ENCODE measurements at regions not wholly inside any gene's neighbourhood (a gene's known extent, or its start where the extent isn't known, plus 50 kb on each side); places are given as distances from the start of the nearest gene placed in this dataset.
"Not testable (repeated sequence)": the region's sequence is repeated elsewhere in the genome, so short reads cannot be mapped to it uniquely, and the experiment has no call there.

- H3K4me1 Mint-ChIP-seq = no peaks in the 10 kb centered on the region
- peaks cover 0 to 2% (median 2%) of the 10 kb centered on the region in 5 donors for H3K9me3 Mint-ChIP-seq
- no peak overlapping the region for H3K4me3 Mint-ChIP-seq
- no peaks in the 10 kb centered on the region for H3K4me1 ChIP-seq (ENCODE audit: insufficient read depth, low read length)
- H3K4me3 ChIP-seq (ENCODE audit: low read length) = no peak overlapping the region
- peaks cover 0 to 2% (median 0%) of the 10 kb centered on the region in 3 donors for H3K36me3 Mint-ChIP-seq
- ChIA-PET POLR2A (no interaction called here), CTCF (no interaction called here)
- peaks cover 5 to 15% of the 10 kb centered on the region in 2 donors for H3K27me3 Mint-ChIP-seq
- H3K36me3 ChIP-seq (ENCODE audit: insufficient read depth, low read length) = no peaks in the 10 kb centered on the region
- H3K27me3 ChIP-seq (ENCODE audit: insufficient read depth, low read length, poor library complexity, severe bottlenecking) = no peaks in the 10 kb centered on the region
- no peak for DNase-seq
- no peaks in the 10 kb centered on the region for H3K9me3 ChIP-seq (ENCODE audit: low read length)
- H3K27ac Mint-ChIP-seq = peak overlapping the region in 1 of 8 donors; percentile 0
- H3K27ac ChIP-seq (ENCODE audit: low read depth, low read length) = no peak overlapping the region
Measured at GRCh38 chr2:239831861-239832489, 193.2 kb downstream of the NDUFA10 start.

- H3K36me3 ChIP-seq (ENCODE audit: insufficient read depth, low read length) = no peaks in the 10 kb centered on the region
- no peaks in the 10 kb centered on the region for H3K27me3 ChIP-seq (ENCODE audit: insufficient read depth, low read length, poor library complexity, severe bottlenecking)
- no peak overlapping the region for H3K27ac Mint-ChIP-seq
- ChIA-PET CTCF (no interaction called here), POLR2A (no interaction called here)
- H3K27me3 Mint-ChIP-seq = peaks cover 5 to 15% of the 10 kb centered on the region in 2 donors
- DNase-seq = no peak
- H3K27ac ChIP-seq (ENCODE audit: low read depth, low read length) = no peak overlapping the region
- no peak overlapping the region for H3K4me3 ChIP-seq (ENCODE audit: low read length)
- H3K4me3 Mint-ChIP-seq = no peak overlapping the region
- no peaks in the 10 kb centered on the region for H3K4me1 Mint-ChIP-seq
- no peaks in the 10 kb centered on the region for H3K9me3 ChIP-seq (ENCODE audit: low read length)
- no peaks in the 10 kb centered on the region for H3K4me1 ChIP-seq (ENCODE audit: insufficient read depth, low read length)
- H3K9me3 Mint-ChIP-seq = peaks cover 0 to 2% (median 2%) of the 10 kb centered on the region in 5 donors
- no peaks in the 10 kb centered on the region for H3K36me3 Mint-ChIP-seq
Measured at GRCh38 chr2:239831001-239831731, 194.0 kb downstream of the NDUFA10 start.

- Histone ChIP-seq H3K27me3 (ENCODE audit: insufficient read depth, low read length, poor library complexity, severe bottlenecking) (no peaks in the 10 kb centered on the region), H3K36me3 (ENCODE audit: insufficient read depth, low read length) (no peaks in the 10 kb centered on the region), H3K9me3 (ENCODE audit: low read length) (no peaks in the 10 kb centered on the region), H3K4me3 (ENCODE audit: low read length) (no peak overlapping the region), H3K4me1 (ENCODE audit: insufficient read depth, low read length) (no peaks in the 10 kb centered on the region), H3K27ac (ENCODE audit: low read depth, low read length) (no peak overlapping the region)
- ChIA-PET CTCF (no interaction called here), POLR2A (no interaction called here)
- no peak for DNase-seq
- Mint-ChIP-seq H3K27me3 (peaks cover 5 to 12% of the 10 kb centered on the region in 2 donors), H3K36me3 (no peaks in the 10 kb centered on the region), H3K4me1 (no peaks in the 10 kb centered on the region), H3K4me3 (peak overlapping the region in 1 of 7 donors; percentile 34), H3K9me3 (no peaks in the 10 kb centered on the region), H3K27ac (peak overlapping the region in 1 of 8 donors; percentile 70)
Measured at GRCh38 chr2:239830121-239831000, 194.8 kb downstream of the NDUFA10 start.

- ChIA-PET POLR2A (no interaction called here), CTCF (no interaction called here)
- H3K4me1 ChIP-seq (ENCODE audit: insufficient read depth, low read length) = no peaks in the 10 kb centered on the region
- Mint-ChIP-seq H3K4me3 (no peak overlapping the region), H3K36me3 (no peaks in the 10 kb centered on the region), H3K27me3 (peaks cover 8 to 16% of the 10 kb centered on the region in 2 donors), H3K27ac (no peak overlapping the region), H3K9me3 (no peaks in the 10 kb centered on the region), H3K4me1 (no peaks in the 10 kb centered on the region)
- no peak overlapping the region for H3K4me3 ChIP-seq (ENCODE audit: low read length)
- no peaks in the 10 kb centered on the region for H3K9me3 ChIP-seq (ENCODE audit: low read length)
- DNase-seq = no peak
- H3K36me3 ChIP-seq (ENCODE audit: insufficient read depth, low read length) = no peaks in the 10 kb centered on the region
- no peaks in the 10 kb centered on the region for H3K27me3 ChIP-seq (ENCODE audit: insufficient read depth, low read length, poor library complexity, severe bottlenecking)
- no peak overlapping the region for H3K27ac ChIP-seq (ENCODE audit: low read depth, low read length)
Measured at GRCh38 chr2:239829326-239829725, 195.8 kb downstream of the NDUFA10 start.

GRCh38 chr2:239828973-239829275, 196.2 kb downstream of the NDUFA10 start:
- H3K4me1 ChIP-seq (ENCODE audit: insufficient read depth, low read length); H3K27me3 ChIP-seq (ENCODE audit: insufficient read depth, low read length, poor library complexity, severe bottlenecking); H3K9me3 ChIP-seq (ENCODE audit: low read length); POLR2A ChIA-PET; DNase-seq; H3K4me3 Mint-ChIP-seq; H3K4me1 Mint-ChIP-seq; CTCF ChIA-PET; H3K9me3 Mint-ChIP-seq; H3K4me3 ChIP-seq (ENCODE audit: low read length); H3K27ac Mint-ChIP-seq; H3K36me3 Mint-ChIP-seq; H3K27ac ChIP-seq (ENCODE audit: low read depth, low read length); H3K36me3 ChIP-seq (ENCODE audit: insufficient read depth, low read length): not testable (repeated sequence)
- peaks cover 8 to 18% of the 10 kb centered on the region in 2 donors for H3K27me3 Mint-ChIP-seq

- Mint-ChIP-seq H3K36me3 (no peaks in the 10 kb centered on the region), H3K27ac (peak overlapping the region in 1 of 8 donors; percentile 17), H3K4me3 (no peak overlapping the region), H3K9me3 (no peaks in the 10 kb centered on the region), H3K27me3 (peaks cover 8 to 18% of the 10 kb centered on the region in 2 donors), H3K4me1 (no peaks in the 10 kb centered on the region)
- ChIA-PET POLR2A (no interaction called here), CTCF (no interaction called here)
- Histone ChIP-seq H3K36me3 (ENCODE audit: insufficient read depth, low read length) (no peaks in the 10 kb centered on the region), H3K27ac (ENCODE audit: low read depth, low read length) (no peak overlapping the region), H3K4me3 (ENCODE audit: low read length) (no peak overlapping the region), H3K9me3 (ENCODE audit: low read length) (no peaks in the 10 kb centered on the region), H3K27me3 (ENCODE audit: insufficient read depth, low read length, poor library complexity, severe bottlenecking) (no peaks in the 10 kb centered on the region), H3K4me1 (ENCODE audit: insufficient read depth, low read length) (no peaks in the 10 kb centered on the region)
- DNase-seq = no peak
Measured at GRCh38 chr2:239828192-239828972, 196.8 kb downstream of the NDUFA10 start.

- H3K9me3 Mint-ChIP-seq = no peaks in the 10 kb centered on the region
- no peaks in the 10 kb centered on the region for H3K9me3 ChIP-seq (ENCODE audit: low read length)
- no peak overlapping the region for H3K4me3 ChIP-seq (ENCODE audit: low read length)
- no peak overlapping the region for H3K27ac Mint-ChIP-seq
- H3K27me3 Mint-ChIP-seq = peaks cover 6 to 19% of the 10 kb centered on the region in 2 donors
- no peak for DNase-seq
- H3K4me1 Mint-ChIP-seq = no peaks in the 10 kb centered on the region
- ChIA-PET CTCF (no interaction called here), POLR2A (no interaction called here)
- H3K4me1 ChIP-seq (ENCODE audit: insufficient read depth, low read length) = no peaks in the 10 kb centered on the region
- no peak overlapping the region for H3K4me3 Mint-ChIP-seq
- H3K27me3 ChIP-seq (ENCODE audit: insufficient read depth, low read length, poor library complexity, severe bottlenecking) = no peaks in the 10 kb centered on the region
- H3K36me3 Mint-ChIP-seq = no peaks in the 10 kb centered on the region
- H3K27ac ChIP-seq (ENCODE audit: low read depth, low read length) = no peak overlapping the region
- H3K36me3 ChIP-seq (ENCODE audit: insufficient read depth, low read length) = no peaks in the 10 kb centered on the region
Measured at GRCh38 chr2:239827523-239827890, 197.6 kb downstream of the NDUFA10 start.

All from CD8-positive, alpha-beta memory T cell (primary cell).